ENCODE measurements at regions not wholly inside any gene's neighbourhood (a gene's known extent, or its start where the extent isn't known, plus 50 kb on each side); places are given as distances from the start of the nearest gene placed in this dataset.

DNA sequence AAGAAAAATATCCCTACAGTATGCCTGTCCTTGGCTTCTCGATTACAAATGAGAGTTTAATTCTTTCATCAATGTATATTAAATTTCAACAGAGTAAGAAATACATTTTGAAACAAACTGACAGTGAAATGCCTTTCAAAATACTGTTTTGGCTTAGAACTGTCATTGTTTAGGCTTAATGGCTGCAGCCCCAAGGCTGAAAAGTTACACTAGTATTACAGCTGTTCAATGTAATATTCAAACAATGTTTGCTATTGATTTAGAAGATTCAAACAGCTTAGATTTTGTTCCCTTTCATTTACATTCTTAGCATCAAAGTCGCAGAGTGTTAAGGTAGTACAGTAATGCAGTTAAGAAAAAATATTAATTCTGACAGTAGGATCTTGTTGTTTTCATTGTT lies 882.9 kb upstream of the ADGRL2 start:
- TF ChIP-seq, protein P1, sequence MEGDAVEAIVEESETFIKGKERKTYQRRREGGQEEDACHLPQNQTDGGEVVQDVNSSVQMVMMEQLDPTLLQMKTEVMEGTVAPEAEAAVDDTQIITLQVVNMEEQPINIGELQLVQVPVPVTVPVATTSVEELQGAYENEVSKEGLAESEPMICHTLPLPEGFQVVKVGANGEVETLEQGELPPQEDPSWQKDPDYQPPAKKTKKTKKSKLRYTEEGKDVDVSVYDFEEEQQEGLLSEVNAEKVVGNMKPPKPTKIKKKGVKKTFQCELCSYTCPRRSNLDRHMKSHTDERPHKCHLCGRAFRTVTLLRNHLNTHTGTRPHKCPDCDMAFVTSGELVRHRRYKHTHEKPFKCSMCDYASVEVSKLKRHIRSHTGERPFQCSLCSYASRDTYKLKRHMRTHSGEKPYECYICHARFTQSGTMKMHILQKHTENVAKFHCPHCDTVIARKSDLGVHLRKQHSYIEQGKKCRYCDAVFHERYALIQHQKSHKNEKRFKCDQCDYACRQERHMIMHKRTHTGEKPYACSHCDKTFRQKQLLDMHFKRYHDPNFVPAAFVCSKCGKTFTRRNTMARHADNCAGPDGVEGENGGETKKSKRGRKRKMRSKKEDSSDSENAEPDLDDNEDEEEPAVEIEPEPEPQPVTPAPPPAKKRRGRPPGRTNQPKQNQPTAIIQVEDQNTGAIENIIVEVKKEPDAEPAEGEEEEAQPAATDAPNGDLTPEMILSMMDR (IDR thresholded peaks at IDR 0.05 in 4 of 5, conservative IDR thresholded peaks at IDR 0.05 in 1 of 5), result no peak
- TF ChIP-seq POLR2A (IDR thresholded peaks at IDR 0.05), result no peak
